Activated naive CD8-positive, alpha-beta T cell treated with anti-CD3 and anti-CD28 coated beads, Interleukin-2, amount 50 U/mL, for 24 hours (primary cell): ENCODE measurements at regions not wholly inside any gene's neighbourhood (a gene's known extent, or its start where the extent isn't known, plus 50 kb on each side); places are given as distances from the start of the nearest gene placed in this dataset.

Source experiments
- ATAC-seq: fragments of 150-1000 bp; cut with Tn5 transposase; one replicate; pipeline ENCODE4 v1.10.0; 2021
- DNase-seq: peaks from one replicate; pipeline ENCODE4 v3.0.0; 2021
- H3K27ac Mint-ChIP-seq: one replicate; pipeline ENCODE4 v1.8.0; 2021; ENCODE audit warnings: mild to moderate bottlenecking, mixed read lengths
- H3K27me3 Mint-ChIP-seq: one replicate; pipeline ENCODE4 v1.8.0; 2021; ENCODE audit warnings: mixed read lengths
- H3K36me3 Mint-ChIP-seq: one replicate; pipeline ENCODE4 v1.8.0; 2021; ENCODE audit warnings: low read depth, mixed read lengths
- H3K4me1 Mint-ChIP-seq: one replicate; pipeline ENCODE4 v1.8.0; 2021; ENCODE audit warnings: mixed read lengths
- H3K4me3 Mint-ChIP-seq: one replicate; pipeline ENCODE4 v1.8.0; 2021; ENCODE audit warnings: mild to moderate bottlenecking, moderate library complexity, mixed read lengths
- H3K9me3 Mint-ChIP-seq: one replicate; pipeline ENCODE4 v1.8.0; 2021; ENCODE audit warnings: mixed read lengths

DNA sequence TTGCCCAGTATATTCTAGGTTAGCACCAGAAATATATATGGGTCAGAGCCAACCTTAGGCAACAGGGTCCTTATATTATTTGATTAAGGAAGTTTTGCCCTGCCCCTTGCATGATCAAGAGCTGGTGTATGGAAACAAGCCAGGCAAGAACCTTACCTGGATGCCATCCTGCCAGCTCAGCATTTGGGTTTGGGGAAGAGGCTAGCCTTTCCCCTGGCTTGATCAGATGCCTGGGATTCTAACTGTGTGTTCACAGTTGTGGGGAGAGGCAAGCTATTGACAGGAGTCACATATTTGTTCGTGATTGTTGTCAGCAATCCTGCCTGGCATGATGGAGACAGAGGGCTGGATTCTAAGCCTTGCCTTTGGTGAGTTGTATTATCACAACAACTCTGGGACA is 260.0 kb upstream of the DACH1 start:
- DNase-seq (no peak), ATAC-seq (no peak)
- Mint-ChIP-seq H3K36me3 (no peaks in the 10 kb centered on the region), H3K9me3 (no peaks in the 10 kb centered on the region), H3K4me3 (no peak overlapping the region), H3K27me3 (no peaks in the 10 kb centered on the region), H3K4me1 (no peaks in the 10 kb centered on the region), H3K27ac (no peak overlapping the region)

DNA sequence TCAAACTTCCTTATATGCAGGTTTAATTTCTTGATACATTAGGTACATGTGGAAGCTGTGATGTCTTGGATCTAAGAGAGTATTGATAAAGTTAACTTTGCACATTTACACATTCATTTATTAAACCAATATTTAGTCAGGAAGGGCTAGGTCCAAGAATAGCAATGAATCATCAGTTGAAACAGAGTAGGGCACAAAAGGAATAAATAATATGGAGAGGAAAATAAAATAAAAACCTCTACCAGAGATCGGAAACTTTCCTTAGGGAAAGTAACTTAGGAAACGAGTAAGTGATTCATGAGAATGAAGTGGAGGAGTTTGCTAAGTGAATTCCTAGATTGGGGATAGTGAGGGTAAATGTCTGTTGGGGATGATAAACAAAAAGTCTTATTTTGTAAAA is 259.4 kb upstream of the DACH1 start:
- no peaks in the 10 kb centered on the region for H3K36me3 Mint-ChIP-seq
- H3K27ac Mint-ChIP-seq, result no peak overlapping the region
- no peaks in the 10 kb centered on the region for H3K9me3 Mint-ChIP-seq
- ATAC-seq (no peak), DNase-seq (no peak)
- H3K4me3 Mint-ChIP-seq, result no peak overlapping the region
- no peaks in the 10 kb centered on the region for H3K27me3 Mint-ChIP-seq
- no peaks in the 10 kb centered on the region for H3K4me1 Mint-ChIP-seq

DNA sequence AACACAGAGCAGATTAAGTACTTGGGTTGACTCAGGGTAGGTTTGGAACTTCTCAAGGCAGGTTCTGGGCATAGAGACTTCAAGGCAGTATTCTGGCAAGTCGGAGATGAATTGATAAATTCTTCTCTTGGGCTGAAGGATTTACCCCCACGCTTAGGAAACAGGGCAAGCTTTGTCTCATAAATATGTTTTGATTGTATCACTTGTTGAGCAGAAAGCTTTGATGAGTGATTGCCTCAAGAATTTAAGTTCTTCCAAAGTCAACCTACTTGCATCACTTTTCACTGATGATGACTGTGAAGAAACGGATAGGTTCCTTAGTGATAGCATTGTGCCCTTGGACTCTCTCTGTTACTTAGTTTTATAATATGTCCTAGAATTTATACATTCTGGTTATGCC is 258.6 kb upstream of the DACH1 start:
- DNase-seq, result no peak
- Mint-ChIP-seq H3K36me3 (no peaks in the 10 kb centered on the region), H3K4me3 (no peak overlapping the region), H3K4me1 (no peaks in the 10 kb centered on the region), H3K27me3 (no peaks in the 10 kb centered on the region), H3K9me3 (no peaks in the 10 kb centered on the region), H3K27ac (no peak overlapping the region)
- no peak for ATAC-seq

DNA sequence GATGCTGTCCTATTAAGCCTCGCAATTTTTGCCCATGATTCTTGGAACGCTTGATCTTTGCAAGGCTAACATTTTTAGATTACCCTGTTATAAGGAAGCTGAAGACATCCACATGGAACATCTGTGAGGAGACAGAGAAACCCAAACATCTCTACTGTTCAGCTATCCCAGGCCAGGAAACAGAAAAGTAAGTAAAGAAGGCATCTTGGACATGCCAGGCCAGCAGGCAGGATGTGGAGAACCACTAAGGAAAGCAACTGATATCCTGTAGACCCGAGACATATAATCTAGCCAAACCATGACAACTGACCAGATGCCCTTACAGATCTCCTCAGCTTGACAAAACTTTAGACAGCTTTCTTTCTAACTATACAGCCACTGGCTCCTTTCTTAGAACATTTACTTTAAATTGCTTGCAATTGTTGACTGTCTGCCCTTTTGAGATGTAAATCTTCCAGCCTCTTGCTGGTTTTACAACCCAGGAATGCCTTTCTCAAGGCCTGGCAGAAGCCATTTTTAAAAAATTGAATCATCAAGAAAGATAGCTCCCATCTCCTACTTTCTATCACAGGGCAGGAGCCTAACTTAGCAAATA is 255.8 kb upstream of the DACH1 start:
- H3K27me3 Mint-ChIP-seq, result no peaks in the 10 kb centered on the region
- H3K27ac Mint-ChIP-seq, result no peak overlapping the region
- DNase-seq, result no peak
- ATAC-seq, result no peak
- H3K9me3 Mint-ChIP-seq, result peaks cover 3% of the 10 kb centered on the region
- no peaks in the 10 kb centered on the region for H3K36me3 Mint-ChIP-seq
- H3K4me1 Mint-ChIP-seq, result no peaks in the 10 kb centered on the region
- H3K4me3 Mint-ChIP-seq, result no peak overlapping the region

DNA sequence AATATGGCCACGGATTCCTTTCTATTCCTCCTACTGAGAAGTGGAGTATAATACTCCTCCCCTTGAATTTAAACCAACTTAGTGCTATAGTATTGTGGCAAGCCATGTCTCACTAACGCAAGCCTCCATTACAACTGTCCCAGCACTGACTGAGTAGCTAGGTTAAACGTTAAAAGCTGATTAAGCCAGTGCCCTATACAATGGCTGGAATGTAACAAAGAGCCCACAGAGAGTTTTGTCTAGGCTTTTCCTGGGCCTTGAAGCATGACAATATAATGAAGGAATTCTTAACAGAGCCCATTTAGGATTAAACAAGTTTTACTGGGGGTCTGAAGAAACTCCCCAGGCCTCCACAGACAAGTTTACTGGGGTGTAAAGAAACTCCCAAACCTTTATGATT is 254.5 kb upstream of the DACH1 start:
- H3K4me1 Mint-ChIP-seq, result no peaks in the 10 kb centered on the region
- no peak overlapping the region for H3K27ac Mint-ChIP-seq
- DNase-seq (no peak), ATAC-seq (no peak)
- H3K4me3 Mint-ChIP-seq, result no peak overlapping the region
- no peaks in the 10 kb centered on the region for H3K27me3 Mint-ChIP-seq
- no peaks in the 10 kb centered on the region for H3K36me3 Mint-ChIP-seq
- H3K9me3 Mint-ChIP-seq, result peaks cover 3% of the 10 kb centered on the region

DNA sequence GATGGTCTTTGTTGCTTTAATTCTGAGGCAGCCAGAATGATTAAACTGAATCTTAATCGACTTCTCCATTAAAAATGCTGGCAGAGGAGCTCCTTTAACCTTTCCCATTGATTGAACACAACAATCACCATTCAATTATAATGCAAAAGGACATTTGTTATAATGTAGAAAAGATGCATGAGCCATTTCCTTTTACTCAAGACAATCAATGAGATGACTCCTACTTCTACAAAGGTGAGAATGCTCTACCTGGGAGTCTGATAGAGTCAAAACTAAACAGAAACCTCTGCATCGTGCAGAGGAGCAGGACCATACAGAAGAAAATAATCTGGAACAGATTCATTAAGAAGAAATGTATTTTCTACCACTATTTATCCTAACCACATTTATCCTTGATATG is 253.6 kb upstream of the DACH1 start:
- H3K36me3 Mint-ChIP-seq, result no peaks in the 10 kb centered on the region
- peaks cover 6% of the 10 kb centered on the region for H3K9me3 Mint-ChIP-seq
- H3K4me1 Mint-ChIP-seq, result no peaks in the 10 kb centered on the region
- no peak overlapping the region for H3K4me3 Mint-ChIP-seq
- no peaks in the 10 kb centered on the region for H3K27me3 Mint-ChIP-seq
- ATAC-seq (no peak), DNase-seq (no peak)
- H3K27ac Mint-ChIP-seq, result no peak overlapping the region

DNA sequence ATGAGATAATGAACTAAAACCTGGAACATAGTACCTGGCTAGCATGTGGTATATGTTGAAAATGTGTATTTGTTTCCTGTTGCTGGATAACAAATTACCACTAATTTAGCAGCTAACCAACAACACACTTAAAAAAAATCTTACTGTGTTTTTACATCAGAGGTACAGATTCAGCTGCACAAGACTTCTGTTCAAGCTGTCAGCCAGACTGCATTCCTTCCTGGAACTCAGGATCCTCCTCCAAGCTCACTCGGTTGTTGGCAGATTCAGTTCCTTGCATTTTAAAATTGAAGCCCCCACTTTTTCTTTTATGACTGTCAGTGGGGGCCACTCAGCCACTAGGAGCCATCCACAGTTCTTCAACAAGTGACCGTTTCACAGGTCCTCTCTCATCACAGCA is 246.9 kb upstream of the DACH1 start:
- H3K4me3 Mint-ChIP-seq, result no peak overlapping the region
- ATAC-seq, result no peak
- H3K27me3 Mint-ChIP-seq, result no peaks in the 10 kb centered on the region
- no peaks in the 10 kb centered on the region for H3K36me3 Mint-ChIP-seq
- DNase-seq, result no peak
- peaks cover 5% of the 10 kb centered on the region for H3K9me3 Mint-ChIP-seq
- H3K4me1 Mint-ChIP-seq, result no peaks in the 10 kb centered on the region
- H3K27ac Mint-ChIP-seq, result no peak overlapping the region

DNA sequence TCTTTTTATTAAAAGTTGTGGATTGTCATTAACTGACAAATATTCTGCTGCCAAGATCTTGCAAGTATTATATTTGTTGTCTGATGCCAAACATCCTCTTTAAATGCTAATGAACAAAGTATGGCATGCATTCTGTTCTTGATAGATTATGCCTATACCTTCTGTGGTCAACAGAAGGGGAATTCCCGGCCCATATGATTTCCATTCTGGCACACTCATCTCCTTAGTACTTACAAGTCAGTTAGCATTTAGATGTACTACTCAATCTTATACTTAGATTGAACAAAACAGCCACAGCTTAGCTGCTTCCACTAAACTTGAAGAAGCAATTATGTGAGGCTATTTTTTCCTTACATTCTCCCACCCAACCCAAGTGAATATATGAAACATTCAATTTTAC is 246.1 kb upstream of the DACH1 start:
- Mint-ChIP-seq H3K36me3 (no peaks in the 10 kb centered on the region), H3K4me3 (no peak overlapping the region), H3K27me3 (no peaks in the 10 kb centered on the region), H3K4me1 (no peaks in the 10 kb centered on the region), H3K27ac (no peak overlapping the region), H3K9me3 (peaks cover 8% of the 10 kb centered on the region)
- ATAC-seq (no peak), DNase-seq (no peak)

DNA sequence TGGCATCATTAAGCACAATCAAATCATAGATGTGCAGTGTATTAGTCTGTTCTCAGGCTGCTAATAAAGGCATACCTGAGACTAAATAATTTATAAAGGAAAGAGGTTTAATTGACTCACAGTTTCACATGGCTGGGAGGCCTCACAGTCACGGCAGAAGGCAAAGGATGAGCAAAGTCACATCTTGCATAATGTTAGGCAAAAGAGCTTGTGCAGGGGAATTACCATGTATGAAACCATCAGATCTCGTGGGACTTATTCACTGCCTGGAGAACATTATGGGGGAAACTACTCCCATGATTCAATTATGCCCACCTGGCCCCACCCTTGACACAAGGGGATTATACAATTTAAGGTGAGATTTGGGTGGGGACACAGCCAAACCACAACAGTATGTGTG is 245.2 kb upstream of the DACH1 start:
- Mint-ChIP-seq H3K9me3 (peaks cover 13% of the 10 kb centered on the region), H3K36me3 (no peaks in the 10 kb centered on the region), H3K27ac (no peak overlapping the region), H3K27me3 (no peaks in the 10 kb centered on the region), H3K4me1 (no peaks in the 10 kb centered on the region), H3K4me3 (no peak overlapping the region)
- no peak for ATAC-seq
- DNase-seq, result no peak

DNA sequence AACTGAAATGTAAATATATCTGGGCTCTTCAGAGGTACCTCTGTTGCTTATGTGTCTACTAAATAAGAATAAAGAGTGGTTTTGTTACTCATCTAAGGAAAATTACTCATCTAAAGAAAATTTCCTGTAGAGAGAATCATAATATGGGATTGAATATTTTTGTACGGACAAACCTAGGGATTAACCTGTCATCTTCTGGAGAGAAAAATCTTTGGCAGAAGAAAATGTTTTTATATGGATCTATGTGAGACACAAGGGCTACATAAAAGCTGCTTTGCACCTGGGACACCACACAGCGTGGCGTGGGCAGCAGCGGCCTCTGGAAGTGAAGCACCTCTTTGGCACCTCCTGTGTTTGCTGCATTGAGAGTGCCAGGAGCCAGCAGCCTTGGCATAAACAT is 242.9 kb upstream of the DACH1 start:
- Mint-ChIP-seq H3K9me3 (peaks cover 15% of the 10 kb centered on the region), H3K4me1 (no peaks in the 10 kb centered on the region), H3K27me3 (no peaks in the 10 kb centered on the region), H3K36me3 (no peaks in the 10 kb centered on the region), H3K27ac (no peak overlapping the region), H3K4me3 (no peak overlapping the region)
- ATAC-seq (no peak), DNase-seq (no peak)

DNA sequence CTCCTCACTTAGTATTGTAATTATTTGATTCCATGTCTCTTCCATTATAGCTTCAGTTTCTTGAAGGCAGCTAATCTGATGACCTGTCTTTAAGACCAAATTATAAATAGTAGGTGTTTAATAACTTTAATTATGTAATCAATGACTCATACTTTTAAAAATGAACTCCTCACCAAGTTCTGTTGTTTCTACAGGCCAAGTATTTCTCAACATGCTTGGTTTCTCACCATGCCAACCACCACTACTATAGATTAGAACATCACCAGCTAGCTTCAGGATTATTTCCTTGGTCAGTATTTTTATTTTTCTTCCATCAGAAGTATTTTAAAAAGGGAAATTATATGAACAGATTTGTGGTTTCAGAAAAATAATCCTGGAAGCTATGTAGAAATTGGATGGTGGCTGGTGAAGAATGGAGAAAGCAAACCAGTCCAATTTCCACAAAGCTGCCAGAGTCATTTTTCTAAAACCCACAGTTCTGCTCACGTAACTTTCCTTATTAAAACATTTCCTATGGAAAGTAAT is 237.7 kb upstream of the DACH1 start:
- no peak for ATAC-seq
- Mint-ChIP-seq H3K4me3 (no peak overlapping the region), H3K27ac (no peak overlapping the region), H3K4me1 (no peaks in the 10 kb centered on the region), H3K27me3 (no peaks in the 10 kb centered on the region), H3K9me3 (peaks cover 21% of the 10 kb centered on the region), H3K36me3 (no peaks in the 10 kb centered on the region)
- DNase-seq, result no peak

DNA sequence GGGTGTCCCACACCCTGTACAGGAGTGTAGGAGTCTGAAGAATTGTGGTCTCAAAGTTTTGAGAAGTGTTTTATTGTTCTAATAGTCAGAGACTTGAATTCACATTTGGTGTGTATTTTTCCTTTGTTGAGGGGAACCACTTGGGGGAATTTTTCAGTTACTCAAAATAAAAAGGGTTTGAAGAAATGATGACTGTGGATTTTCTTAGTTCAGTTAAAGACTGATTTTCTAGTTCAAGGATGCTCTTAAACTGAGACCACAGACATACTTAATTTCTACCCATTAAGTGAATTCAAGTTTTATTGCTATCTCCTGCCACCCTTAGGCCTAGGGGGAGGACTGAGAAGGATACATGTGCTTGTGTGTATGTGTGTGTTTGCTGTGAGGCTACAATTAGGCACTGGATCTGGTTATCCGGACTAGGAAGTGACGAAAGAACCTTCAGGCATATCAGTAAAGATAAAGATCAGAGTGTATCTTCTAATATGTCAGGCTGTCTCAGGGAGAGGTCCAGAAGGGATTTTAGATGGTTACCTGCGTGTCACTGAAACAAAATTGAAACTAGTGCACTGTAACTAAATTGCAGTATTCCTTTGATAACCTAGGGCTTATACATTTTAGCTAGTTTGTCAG is 234.9 kb upstream of the DACH1 start:
- H3K4me1 Mint-ChIP-seq, result no peaks in the 10 kb centered on the region

DNA sequence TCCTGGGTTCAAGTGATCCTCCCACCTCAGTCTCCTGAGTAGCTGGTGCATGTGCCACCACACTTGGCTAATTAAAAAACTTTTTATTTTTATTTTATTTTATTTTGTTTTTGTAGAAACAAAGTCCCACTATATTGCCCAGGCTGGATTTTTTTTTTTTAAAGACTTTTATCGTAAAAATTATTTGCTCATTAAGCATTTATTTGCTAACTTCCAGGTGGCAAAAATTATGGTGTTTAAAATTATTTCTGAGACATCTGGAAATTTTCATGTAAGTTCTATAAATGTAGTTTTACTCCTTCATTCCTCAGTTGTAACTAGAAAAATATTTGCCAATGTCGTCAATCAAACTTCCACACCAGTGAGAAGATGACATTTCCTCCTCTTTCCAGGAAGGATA is 233.3 kb upstream of the DACH1 start:
- Mint-ChIP-seq H3K9me3 (peaks cover 10% of the 10 kb centered on the region), H3K27me3 (no peaks in the 10 kb centered on the region), H3K4me1 (no peaks in the 10 kb centered on the region), H3K27ac (no peak overlapping the region), H3K36me3 (no peaks in the 10 kb centered on the region), H3K4me3 (no peak overlapping the region)
- no peak for DNase-seq
- no peak for ATAC-seq

More for the DNA sequence above, 234.9 kb upstream of the DACH1 start:
- ATAC-seq (no peak), DNase-seq (no peak)
- Mint-ChIP-seq H3K36me3 (no peaks in the 10 kb centered on the region), H3K9me3 (peaks cover 14% of the 10 kb centered on the region), H3K27ac (no peak overlapping the region), H3K4me3 (no peak overlapping the region), H3K27me3 (no peaks in the 10 kb centered on the region)

DNA sequence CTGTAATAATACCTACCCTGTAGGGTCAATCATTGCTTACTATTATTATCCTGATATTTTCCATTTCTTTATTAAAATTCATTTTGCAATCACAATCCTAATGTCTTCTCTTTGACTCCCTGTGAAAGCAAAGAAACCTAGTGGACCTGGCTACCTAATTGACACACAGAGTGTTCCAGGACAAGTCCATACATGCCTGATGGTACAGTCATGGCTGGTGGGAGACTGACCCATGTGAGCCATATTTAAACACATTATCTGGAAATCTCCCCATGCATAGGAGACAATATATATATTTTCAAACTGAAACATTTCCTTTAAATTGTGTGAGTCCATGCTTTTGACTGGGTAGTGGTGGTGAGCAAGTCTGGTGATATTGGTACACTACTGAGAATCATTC is 230.6 kb upstream of the DACH1 start:
- Mint-ChIP-seq H3K4me3 (no peak overlapping the region), H3K36me3 (no peaks in the 10 kb centered on the region), H3K4me1 (no peaks in the 10 kb centered on the region), H3K9me3 (peaks cover 4% of the 10 kb centered on the region), H3K27me3 (no peaks in the 10 kb centered on the region), H3K27ac (no peak overlapping the region)
- ATAC-seq, result no peak
- no peak for DNase-seq

DNA sequence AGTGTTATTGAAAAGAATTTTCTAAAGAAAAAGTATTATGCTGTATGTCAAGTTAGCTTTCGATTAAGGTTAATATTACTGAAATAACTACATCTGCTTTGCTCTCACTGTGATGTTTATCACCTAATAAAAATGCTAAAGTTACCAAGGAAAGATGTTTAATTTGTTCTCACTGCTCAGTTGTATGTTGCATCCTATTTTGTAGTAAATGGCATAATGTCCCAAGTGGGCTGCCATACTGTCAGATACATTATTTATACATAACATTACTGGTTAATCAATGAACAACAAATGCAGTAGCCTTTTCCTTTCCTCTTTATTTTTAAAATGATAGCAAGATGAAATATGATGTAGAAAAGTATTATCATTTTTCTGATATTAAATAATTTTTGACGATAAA is 226.3 kb upstream of the DACH1 start:
- no peaks in the 10 kb centered on the region for H3K27me3 Mint-ChIP-seq
- H3K4me1 Mint-ChIP-seq, result no peaks in the 10 kb centered on the region
- H3K27ac Mint-ChIP-seq, result no peak overlapping the region

DNA sequence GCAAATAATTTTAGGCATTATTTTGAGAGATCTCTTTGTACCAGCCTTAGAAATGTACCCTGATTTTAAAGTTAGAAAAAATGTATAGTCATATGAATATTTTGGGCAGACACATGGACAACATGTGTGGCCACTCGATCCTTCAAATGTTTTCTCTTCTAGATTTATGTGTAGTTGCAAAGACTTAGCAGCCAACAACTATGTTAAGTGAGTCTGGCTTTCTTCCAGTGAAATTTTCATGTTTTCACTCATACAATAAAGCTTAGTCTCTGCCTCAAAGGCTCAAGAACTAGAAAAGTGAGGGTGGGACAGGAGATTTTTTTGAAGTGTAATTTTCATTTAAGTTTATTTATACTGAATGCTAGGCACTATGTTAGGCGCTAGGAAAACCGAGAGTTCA is 207.7 kb upstream of the DACH1 start:
- DNase-seq, result no peak
- Mint-ChIP-seq H3K4me1 (no peaks in the 10 kb centered on the region), H3K36me3 (no peaks in the 10 kb centered on the region), H3K9me3 (no peaks in the 10 kb centered on the region), H3K4me3 (no peak overlapping the region), H3K27ac (no peak overlapping the region), H3K27me3 (no peaks in the 10 kb centered on the region)
- ATAC-seq, result no peak

More for the DNA sequence above, 226.3 kb upstream of the DACH1 start:
- DNase-seq (no peak), ATAC-seq (no peak)
- Mint-ChIP-seq H3K4me3 (no peak overlapping the region), H3K36me3 (no peaks in the 10 kb centered on the region), H3K9me3 (peaks cover 5% of the 10 kb centered on the region)
